Prostate gland (tissue), 2 donors: ENCODE measurements at regions not wholly inside any gene's neighbourhood (a gene's known extent, or its start where the extent isn't known, plus 50 kb on each side); places are given as distances from the start of the nearest gene placed in this dataset.

Source experiments
- POLR2A ChIP-seq: fragments of 450-650 bp; IDR thresholded peaks from one replicate; pipeline ENCODE4 v1.6.1; 2016; ENCODE audit warnings: antibody characterized with exemption, mild to moderate bottlenecking
- POLR2AphosphoS5 ChIP-seq: sonication (generic); formaldehyde crosslinking; IDR thresholded peaks from one replicate; pipeline ENCODE4 v1.6.1; 2017; ENCODE audit warnings: antibody characterized with exemption
- TF ChIP-seq, protein P1 (sequence below), 4 experiments: fragments of 200-600 bp in 2 of 4; fragments of 450-650 bp in 2 of 4; sonication (generic) in 2 of 4; IDR thresholded peaks; 1 replicate in 3 of 4; 2 replicates in 1 of 4; pipeline ENCODE4 v1.5.1; 2016 to 2019; ENCODE audit warnings: antibody characterized with exemption in 4 of 4, mild to moderate bottlenecking in 2 of 4, moderate library complexity in 2 of 4

GRCh38 chr13:48925001-48925400 lies 50.7 kb upstream of the FNDC3A start:
- no peak for TF ChIP-seq POLR2A
- TF ChIP-seq, protein P1, sequence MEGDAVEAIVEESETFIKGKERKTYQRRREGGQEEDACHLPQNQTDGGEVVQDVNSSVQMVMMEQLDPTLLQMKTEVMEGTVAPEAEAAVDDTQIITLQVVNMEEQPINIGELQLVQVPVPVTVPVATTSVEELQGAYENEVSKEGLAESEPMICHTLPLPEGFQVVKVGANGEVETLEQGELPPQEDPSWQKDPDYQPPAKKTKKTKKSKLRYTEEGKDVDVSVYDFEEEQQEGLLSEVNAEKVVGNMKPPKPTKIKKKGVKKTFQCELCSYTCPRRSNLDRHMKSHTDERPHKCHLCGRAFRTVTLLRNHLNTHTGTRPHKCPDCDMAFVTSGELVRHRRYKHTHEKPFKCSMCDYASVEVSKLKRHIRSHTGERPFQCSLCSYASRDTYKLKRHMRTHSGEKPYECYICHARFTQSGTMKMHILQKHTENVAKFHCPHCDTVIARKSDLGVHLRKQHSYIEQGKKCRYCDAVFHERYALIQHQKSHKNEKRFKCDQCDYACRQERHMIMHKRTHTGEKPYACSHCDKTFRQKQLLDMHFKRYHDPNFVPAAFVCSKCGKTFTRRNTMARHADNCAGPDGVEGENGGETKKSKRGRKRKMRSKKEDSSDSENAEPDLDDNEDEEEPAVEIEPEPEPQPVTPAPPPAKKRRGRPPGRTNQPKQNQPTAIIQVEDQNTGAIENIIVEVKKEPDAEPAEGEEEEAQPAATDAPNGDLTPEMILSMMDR (IDR thresholded peaks at IDR 0.05) = no peak
- TF ChIP-seq POLR2AphosphoS5 = no peak
